22Rv1 (cell line): ENCODE measurements at regions not wholly inside any gene's neighbourhood (a gene's known extent, or its start where the extent isn't known, plus 50 kb on each side); places are given as distances from the start of the nearest gene placed in this dataset.

Source experiments
- ZFX ChIP-seq: fragments of 450-650 bp; IDR thresholded peaks from 2 replicates; pipeline ENCODE4 v1.6.1; 2017; ENCODE audit warnings: antibody characterized with exemption, borderline replicate concordance
- TF ChIP-seq, protein P1 (sequence below): fragments of 450-650 bp; IDR thresholded peaks from 2 replicates; pipeline ENCODE4 v1.5.1; 2017; ENCODE audit warnings: mild to moderate bottlenecking

DNA sequence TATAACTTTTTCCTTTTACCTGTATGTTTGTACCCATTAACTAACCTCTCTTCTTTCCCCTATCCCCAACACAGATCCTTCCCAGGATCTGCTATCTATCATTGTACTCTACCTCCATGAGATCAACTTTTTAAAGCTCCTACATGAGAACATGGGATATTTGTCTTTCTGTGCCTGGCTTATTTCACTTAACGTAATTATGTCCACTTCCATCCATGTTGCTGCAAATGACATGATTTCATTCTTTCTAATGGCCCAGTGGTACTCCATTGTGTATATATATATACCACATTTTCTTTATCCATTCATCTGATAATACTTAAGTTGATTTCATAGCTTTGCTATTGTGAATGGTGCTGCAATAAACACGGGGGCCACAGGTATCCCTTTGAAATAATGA lies 135.9 kb upstream of the THUMPD2 start:
- TF ChIP-seq, protein P1, sequence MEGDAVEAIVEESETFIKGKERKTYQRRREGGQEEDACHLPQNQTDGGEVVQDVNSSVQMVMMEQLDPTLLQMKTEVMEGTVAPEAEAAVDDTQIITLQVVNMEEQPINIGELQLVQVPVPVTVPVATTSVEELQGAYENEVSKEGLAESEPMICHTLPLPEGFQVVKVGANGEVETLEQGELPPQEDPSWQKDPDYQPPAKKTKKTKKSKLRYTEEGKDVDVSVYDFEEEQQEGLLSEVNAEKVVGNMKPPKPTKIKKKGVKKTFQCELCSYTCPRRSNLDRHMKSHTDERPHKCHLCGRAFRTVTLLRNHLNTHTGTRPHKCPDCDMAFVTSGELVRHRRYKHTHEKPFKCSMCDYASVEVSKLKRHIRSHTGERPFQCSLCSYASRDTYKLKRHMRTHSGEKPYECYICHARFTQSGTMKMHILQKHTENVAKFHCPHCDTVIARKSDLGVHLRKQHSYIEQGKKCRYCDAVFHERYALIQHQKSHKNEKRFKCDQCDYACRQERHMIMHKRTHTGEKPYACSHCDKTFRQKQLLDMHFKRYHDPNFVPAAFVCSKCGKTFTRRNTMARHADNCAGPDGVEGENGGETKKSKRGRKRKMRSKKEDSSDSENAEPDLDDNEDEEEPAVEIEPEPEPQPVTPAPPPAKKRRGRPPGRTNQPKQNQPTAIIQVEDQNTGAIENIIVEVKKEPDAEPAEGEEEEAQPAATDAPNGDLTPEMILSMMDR, result no peak
- TF ChIP-seq ZFX, result no peak
